HEK293 (cell line): ENCODE measurements at regions not wholly inside any gene's neighbourhood (a gene's known extent, or its start where the extent isn't known, plus 50 kb on each side); places are given as distances from the start of the nearest gene placed in this dataset.

ENCODE experiments used
- CTCF ChIP-seq: fragments of 450-650 bp; formaldehyde crosslinking; IDR thresholded peaks from 2 replicates; pipeline ENCODE4 v1.5.1; 2016; ENCODE audit warnings: missing biosample characterization, missing genetic modification characterization
- HOXA7 ChIP-seq: sonication (generic); formaldehyde crosslinking; IDR thresholded peaks from 2 replicates; pipeline ENCODE4 v1.8.1; 2022; ENCODE audit warnings: missing genetic modification reagents, borderline replicate concordance
- IKZF3 ChIP-seq: fragments of 450-650 bp; IDR thresholded peaks from 2 replicates; pipeline ENCODE4 v1.5.0; 2018; ENCODE audit warnings: missing biosample characterization, mild to moderate bottlenecking, missing genetic modification characterization, moderate library complexity
- TCF7L2 ChIP-seq: IDR thresholded peaks from 2 replicates; pipeline ENCODE4 v1.6.1; 2011; ENCODE audit warnings: low read depth, mild to moderate bottlenecking, inconsistent platforms, low read length, moderate library complexity, borderline replicate concordance
- YY1 ChIP-seq: fragments of 450-650 bp; formaldehyde crosslinking; IDR thresholded peaks from 2 replicates; pipeline ENCODE4 v1.5.1; 2018; ENCODE audit warnings: missing biosample characterization, missing genetic modification characterization
- ZNF24 ChIP-seq: fragments of 450-650 bp; formaldehyde crosslinking; IDR thresholded peaks from 2 replicates; pipeline ENCODE4 v1.5.1; 2016; ENCODE audit warnings: missing biosample characterization, missing genetic modification characterization
- ZNF292 ChIP-seq: fragments of 450-650 bp; formaldehyde crosslinking; IDR thresholded peaks from 2 replicates; pipeline ENCODE4 v1.5.1; 2016; ENCODE audit warnings: low read depth, missing biosample characterization, missing genetic modification characterization, borderline replicate concordance
- ZNF555 ChIP-seq: fragments of 450-650 bp; formaldehyde crosslinking; conservative IDR thresholded peaks from 2 replicates; pipeline ENCODE4 v1.5.1; 2017; ENCODE audit warnings: missing biosample characterization, mild to moderate bottlenecking, missing genetic modification characterization, inconsistent platforms
- ZNF571 ChIP-seq: fragments of 450-650 bp; formaldehyde crosslinking; IDR thresholded peaks from 2 replicates; pipeline ENCODE4 v1.5.0; 2017; ENCODE audit warnings: missing biosample characterization, missing genetic modification characterization
- TF ChIP-seq, protein P1 (sequence below): fragments of 450-650 bp; formaldehyde crosslinking; IDR thresholded peaks from 2 replicates; pipeline ENCODE4 v1.5.1; 2016; ENCODE audit warnings: missing biosample characterization, missing genetic modification characterization
- TF ChIP-seq, protein P2 (sequence below): fragments of 450-650 bp; formaldehyde crosslinking; IDR thresholded peaks from 2 replicates; pipeline ENCODE4 v1.5.1; 2017; ENCODE audit warnings: missing biosample characterization, missing genetic modification characterization

DNA sequence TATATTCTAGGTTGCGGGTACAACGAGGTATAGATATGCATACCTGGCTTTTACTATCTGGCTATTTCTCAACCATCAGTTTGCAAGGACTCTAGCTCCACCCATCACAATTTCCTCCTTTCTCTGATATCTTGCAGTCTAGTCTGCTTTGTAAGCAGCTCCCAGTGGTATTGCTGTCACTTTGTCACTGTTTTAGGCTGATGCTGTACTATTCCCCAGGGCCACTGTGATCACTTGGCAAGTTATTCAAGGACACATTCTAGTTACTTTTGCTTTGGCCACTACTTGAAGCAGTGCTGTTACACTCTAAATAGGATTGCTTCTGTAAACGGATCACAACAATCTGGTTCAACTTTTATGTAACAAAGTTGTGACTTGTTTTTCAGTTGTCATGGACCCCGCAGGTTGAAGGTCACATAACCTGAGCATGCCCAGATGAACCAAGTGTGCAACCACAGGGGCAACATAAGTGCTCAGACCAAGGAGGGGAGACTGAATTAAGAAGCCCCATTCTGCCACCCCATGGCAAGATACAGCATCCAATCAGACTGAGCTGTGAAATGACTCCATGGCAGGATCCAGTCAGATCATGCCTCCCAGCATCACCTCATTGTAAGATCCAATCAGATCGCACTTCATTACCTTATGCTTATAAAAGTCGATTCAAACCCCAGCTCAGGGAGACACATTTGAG is 588.4 kb upstream of the CITED2 start:
- TF ChIP-seq TCF7L2: no peak
- TF ChIP-seq ZNF292: no peak
- no peak for TF ChIP-seq CTCF (tag by site-specific recombination)
- no peak for TF ChIP-seq IKZF3 (tag by site-specific recombination)
- TF ChIP-seq HOXA7: no peak
- no peak for TF ChIP-seq YY1 (tag by site-specific recombination)
- TF ChIP-seq, protein P1, sequence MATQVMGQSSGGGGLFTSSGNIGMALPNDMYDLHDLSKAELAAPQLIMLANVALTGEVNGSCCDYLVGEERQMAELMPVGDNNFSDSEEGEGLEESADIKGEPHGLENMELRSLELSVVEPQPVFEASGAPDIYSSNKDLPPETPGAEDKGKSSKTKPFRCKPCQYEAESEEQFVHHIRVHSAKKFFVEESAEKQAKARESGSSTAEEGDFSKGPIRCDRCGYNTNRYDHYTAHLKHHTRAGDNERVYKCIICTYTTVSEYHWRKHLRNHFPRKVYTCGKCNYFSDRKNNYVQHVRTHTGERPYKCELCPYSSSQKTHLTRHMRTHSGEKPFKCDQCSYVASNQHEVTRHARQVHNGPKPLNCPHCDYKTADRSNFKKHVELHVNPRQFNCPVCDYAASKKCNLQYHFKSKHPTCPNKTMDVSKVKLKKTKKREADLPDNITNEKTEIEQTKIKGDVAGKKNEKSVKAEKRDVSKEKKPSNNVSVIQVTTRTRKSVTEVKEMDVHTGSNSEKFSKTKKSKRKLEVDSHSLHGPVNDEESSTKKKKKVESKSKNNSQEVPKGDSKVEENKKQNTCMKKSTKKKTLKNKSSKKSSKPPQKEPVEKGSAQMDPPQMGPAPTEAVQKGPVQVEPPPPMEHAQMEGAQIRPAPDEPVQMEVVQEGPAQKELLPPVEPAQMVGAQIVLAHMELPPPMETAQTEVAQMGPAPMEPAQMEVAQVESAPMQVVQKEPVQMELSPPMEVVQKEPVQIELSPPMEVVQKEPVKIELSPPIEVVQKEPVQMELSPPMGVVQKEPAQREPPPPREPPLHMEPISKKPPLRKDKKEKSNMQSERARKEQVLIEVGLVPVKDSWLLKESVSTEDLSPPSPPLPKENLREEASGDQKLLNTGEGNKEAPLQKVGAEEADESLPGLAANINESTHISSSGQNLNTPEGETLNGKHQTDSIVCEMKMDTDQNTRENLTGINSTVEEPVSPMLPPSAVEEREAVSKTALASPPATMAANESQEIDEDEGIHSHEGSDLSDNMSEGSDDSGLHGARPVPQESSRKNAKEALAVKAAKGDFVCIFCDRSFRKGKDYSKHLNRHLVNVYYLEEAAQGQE (tag by site-specific recombination): no peak
- no peak for TF ChIP-seq ZNF571 (tag by site-specific recombination)
- no peak for TF ChIP-seq ZNF24 (tag by site-specific recombination)
- TF ChIP-seq, protein P2, sequence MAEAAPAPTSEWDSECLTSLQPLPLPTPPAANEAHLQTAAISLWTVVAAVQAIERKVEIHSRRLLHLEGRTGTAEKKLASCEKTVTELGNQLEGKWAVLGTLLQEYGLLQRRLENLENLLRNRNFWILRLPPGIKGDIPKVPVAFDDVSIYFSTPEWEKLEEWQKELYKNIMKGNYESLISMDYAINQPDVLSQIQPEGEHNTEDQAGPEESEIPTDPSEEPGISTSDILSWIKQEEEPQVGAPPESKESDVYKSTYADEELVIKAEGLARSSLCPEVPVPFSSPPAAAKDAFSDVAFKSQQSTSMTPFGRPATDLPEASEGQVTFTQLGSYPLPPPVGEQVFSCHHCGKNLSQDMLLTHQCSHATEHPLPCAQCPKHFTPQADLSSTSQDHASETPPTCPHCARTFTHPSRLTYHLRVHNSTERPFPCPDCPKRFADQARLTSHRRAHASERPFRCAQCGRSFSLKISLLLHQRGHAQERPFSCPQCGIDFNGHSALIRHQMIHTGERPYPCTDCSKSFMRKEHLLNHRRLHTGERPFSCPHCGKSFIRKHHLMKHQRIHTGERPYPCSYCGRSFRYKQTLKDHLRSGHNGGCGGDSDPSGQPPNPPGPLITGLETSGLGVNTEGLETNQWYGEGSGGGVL (tag by site-specific recombination): no peak
- TF ChIP-seq ZNF555 (tag by site-specific recombination): no peak
